ENCODE measurements at regions not wholly inside any gene's neighbourhood (a gene's known extent, or its start where the extent isn't known, plus 50 kb on each side); places are given as distances from the start of the nearest gene placed in this dataset.

- TF ChIP-seq, protein P1, sequence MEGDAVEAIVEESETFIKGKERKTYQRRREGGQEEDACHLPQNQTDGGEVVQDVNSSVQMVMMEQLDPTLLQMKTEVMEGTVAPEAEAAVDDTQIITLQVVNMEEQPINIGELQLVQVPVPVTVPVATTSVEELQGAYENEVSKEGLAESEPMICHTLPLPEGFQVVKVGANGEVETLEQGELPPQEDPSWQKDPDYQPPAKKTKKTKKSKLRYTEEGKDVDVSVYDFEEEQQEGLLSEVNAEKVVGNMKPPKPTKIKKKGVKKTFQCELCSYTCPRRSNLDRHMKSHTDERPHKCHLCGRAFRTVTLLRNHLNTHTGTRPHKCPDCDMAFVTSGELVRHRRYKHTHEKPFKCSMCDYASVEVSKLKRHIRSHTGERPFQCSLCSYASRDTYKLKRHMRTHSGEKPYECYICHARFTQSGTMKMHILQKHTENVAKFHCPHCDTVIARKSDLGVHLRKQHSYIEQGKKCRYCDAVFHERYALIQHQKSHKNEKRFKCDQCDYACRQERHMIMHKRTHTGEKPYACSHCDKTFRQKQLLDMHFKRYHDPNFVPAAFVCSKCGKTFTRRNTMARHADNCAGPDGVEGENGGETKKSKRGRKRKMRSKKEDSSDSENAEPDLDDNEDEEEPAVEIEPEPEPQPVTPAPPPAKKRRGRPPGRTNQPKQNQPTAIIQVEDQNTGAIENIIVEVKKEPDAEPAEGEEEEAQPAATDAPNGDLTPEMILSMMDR (IDR thresholded peaks at IDR 0.05), result no peak
- TF ChIP-seq EZH2 (IDR thresholded peaks at IDR 0.05; ENCODE audit: borderline replicate concordance, insufficient read depth, low read depth, low read length, poor library complexity, severe bottlenecking), result no peak
Observed at GRCh38 chr3:177411201-177411600, 213.9 kb upstream of the TBL1XR1 start.
